CD4-positive, alpha-beta T cell treated with Interleukin-4 for 1 hour (primary cell): ENCODE measurements at regions not wholly inside any gene's neighbourhood (a gene's known extent, or its start where the extent isn't known, plus 50 kb on each side); places are given as distances from the start of the nearest gene placed in this dataset.
"Not testable (repeated sequence)": the region's sequence is repeated elsewhere in the genome, so short reads cannot be mapped to it uniquely, and the experiment has no call there.

Experiments
- DNase-seq, 2 donors: peaks; one replicate each; pipeline ENCODE4 v3.0.0-alpha.2; 2020 to 2022

GRCh38 chr17:27365329-27365945 lies 71.5 kb downstream of the WSB1 start:
- DNase-seq, result not testable (repeated sequence)

GRCh38 chr17:27366437-27366836 lies 72.5 kb downstream of the WSB1 start:
- DNase-seq, result no peak

GRCh38 chr17:27367121-27367981 lies 73.4 kb downstream of the WSB1 start:
- no peak for DNase-seq

GRCh38 chr17:27368151-27368795 lies 74.4 kb downstream of the WSB1 start:
- DNase-seq, result no peak

GRCh38 chr17:27368980-27369379 lies 75.1 kb downstream of the WSB1 start:
- DNase-seq, result no peak

- no peak for DNase-seq
Observed at GRCh38 chr17:27370776-27371175, 76.9 kb downstream of the WSB1 start.

GRCh38 chr17:27373695-27374094 lies 79.8 kb downstream of the WSB1 start:
- DNase-seq, result not testable (repeated sequence)

GRCh38 chr17:27376637-27377547 lies 79.4 kb upstream of the KSR1 start:
- DNase-seq, result no peak

GRCh38 chr17:27378482-27379175 lies 77.6 kb upstream of the KSR1 start:
- DNase-seq, result no peak

- no peak for DNase-seq
Observed at GRCh38 chr17:27379888-27380533, 76.2 kb upstream of the KSR1 start.

- DNase-seq, result no peak
Observed at GRCh38 chr17:27380551-27380950, 75.7 kb upstream of the KSR1 start.

GRCh38 chr17:27381007-27381501 lies 75.2 kb upstream of the KSR1 start:
- peak; percentile 73 to 75 for DNase-seq

- DNase-seq, result no peak
Observed at GRCh38 chr17:27382025-27382424, 74.2 kb upstream of the KSR1 start.

GRCh38 chr17:27384261-27384701 lies 72.0 kb upstream of the KSR1 start:
- DNase-seq, result no peak

GRCh38 chr17:27384726-27385125 lies 71.5 kb upstream of the KSR1 start:
- no peak for DNase-seq

GRCh38 chr17:27385626-27386025 lies 70.6 kb upstream of the KSR1 start:
- DNase-seq, result no peak

- DNase-seq, result no peak
Observed at GRCh38 chr17:27386206-27387075, 69.8 kb upstream of the KSR1 start.

- DNase-seq, result no peak
Observed at GRCh38 chr17:27389542-27390140, 66.6 kb upstream of the KSR1 start.

- DNase-seq, result no peak
Observed at GRCh38 chr17:27390540-27390939, 65.7 kb upstream of the KSR1 start.

- DNase-seq, result no peak
Observed at GRCh38 chr17:27391427-27391826, 64.8 kb upstream of the KSR1 start.
